ENCODE measurements at regions not wholly inside any gene's neighbourhood (a gene's known extent, or its start where the extent isn't known, plus 50 kb on each side); places are given as distances from the start of the nearest gene placed in this dataset.

DNA sequence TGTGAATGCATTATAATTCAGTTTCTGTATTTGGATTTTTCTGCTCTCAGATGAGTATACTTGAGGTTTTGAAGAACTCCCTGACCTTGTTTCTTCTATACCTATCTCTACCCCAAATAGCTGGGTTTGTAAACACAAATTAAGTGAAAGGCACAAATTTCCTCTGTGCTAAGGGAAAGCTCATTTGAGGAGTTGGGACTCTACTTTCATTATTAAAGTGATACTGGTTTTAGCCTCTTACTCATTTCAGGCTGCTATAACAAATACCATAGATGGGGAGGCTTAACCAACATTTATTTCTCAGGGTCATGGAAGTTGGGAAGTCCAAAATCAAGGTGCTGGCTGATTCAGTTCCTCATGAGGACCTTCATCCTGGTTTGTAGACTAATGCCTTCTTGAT lies 97.2 kb upstream of the ANKH start:
- Histone ChIP-seq H3K4me3 (no peak overlapping the region), H3K9me3 (no peaks in the 10 kb centered on the region), H3K36me3 (no peaks in the 10 kb centered on the region), H3K27me3 (no peaks in the 10 kb centered on the region), H3K27ac (no peak overlapping the region), H3K4me1 (no peaks in the 10 kb centered on the region)
- TF ChIP-seq, protein P1, sequence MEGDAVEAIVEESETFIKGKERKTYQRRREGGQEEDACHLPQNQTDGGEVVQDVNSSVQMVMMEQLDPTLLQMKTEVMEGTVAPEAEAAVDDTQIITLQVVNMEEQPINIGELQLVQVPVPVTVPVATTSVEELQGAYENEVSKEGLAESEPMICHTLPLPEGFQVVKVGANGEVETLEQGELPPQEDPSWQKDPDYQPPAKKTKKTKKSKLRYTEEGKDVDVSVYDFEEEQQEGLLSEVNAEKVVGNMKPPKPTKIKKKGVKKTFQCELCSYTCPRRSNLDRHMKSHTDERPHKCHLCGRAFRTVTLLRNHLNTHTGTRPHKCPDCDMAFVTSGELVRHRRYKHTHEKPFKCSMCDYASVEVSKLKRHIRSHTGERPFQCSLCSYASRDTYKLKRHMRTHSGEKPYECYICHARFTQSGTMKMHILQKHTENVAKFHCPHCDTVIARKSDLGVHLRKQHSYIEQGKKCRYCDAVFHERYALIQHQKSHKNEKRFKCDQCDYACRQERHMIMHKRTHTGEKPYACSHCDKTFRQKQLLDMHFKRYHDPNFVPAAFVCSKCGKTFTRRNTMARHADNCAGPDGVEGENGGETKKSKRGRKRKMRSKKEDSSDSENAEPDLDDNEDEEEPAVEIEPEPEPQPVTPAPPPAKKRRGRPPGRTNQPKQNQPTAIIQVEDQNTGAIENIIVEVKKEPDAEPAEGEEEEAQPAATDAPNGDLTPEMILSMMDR (IDR thresholded peaks at IDR 0.05) = no peak
- intact Hi-C loops (cut with DNase I) = no loop called here
- no peak for ATAC-seq
- no peak for DNase-seq
- no peak for FAIRE-seq

DNA sequence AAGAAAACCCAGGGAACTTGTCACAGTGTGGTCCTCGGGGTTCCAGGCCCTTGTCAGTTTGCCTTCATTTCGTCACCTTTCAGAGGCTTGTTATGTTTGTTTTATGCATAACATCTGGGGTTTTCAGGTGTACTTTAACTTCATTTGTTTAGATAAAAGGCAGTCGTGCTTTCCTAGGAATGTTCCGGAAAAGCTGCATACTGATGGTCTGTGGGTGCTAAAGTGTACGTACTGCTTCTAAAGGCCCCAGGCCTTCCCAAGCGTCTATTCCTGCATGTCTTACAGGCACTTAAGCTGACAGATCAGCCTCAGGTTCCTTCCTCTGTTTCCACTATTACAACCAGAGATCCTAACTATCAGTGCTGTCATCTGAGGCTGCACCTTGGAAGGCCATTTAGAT lies 95.6 kb upstream of the ANKH start:
- Histone ChIP-seq H3K27me3 (no peaks in the 10 kb centered on the region), H3K4me3 (no peak overlapping the region), H3K9me3 (no peaks in the 10 kb centered on the region), H3K27ac (no peak overlapping the region), H3K36me3 (no peaks in the 10 kb centered on the region), H3K4me1 (no peaks in the 10 kb centered on the region)
- 69 to 73% methylated on average over 6 of the region's 6 CpGs for WGBS, 2 donors
- TF ChIP-seq, protein P1 (IDR thresholded peaks at IDR 0.05) = no peak
- intact Hi-C loops (cut with DNase I) = no loop called here
- DNase-seq = no peak
- no peak for ATAC-seq
- no peak for FAIRE-seq

DNA sequence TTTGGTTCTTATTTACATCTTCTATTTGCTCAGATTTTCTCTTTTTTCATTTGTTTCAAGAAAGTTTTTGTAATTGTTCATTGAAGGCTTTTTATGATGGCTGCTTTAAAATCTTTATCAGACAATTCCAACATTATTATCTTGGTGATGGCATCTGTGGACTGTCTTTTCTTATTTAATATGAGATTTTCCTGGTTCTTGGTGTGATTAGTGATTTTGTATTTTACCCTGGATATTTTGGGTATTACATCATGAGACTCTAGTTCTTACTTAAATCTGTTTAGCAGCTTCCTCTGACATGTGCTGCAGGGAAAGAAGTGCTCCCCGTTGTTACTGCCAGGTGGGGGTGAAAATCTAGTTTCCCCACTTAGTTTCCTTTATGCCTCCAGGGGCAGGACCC lies 94.2 kb upstream of the ANKH start:
- H3K4me1 ChIP-seq = no peaks in the 10 kb centered on the region
- TF ChIP-seq, protein P1 (IDR thresholded peaks at IDR 0.05) = no peak
- H3K4me3 ChIP-seq = no peak overlapping the region
- H3K27me3 ChIP-seq = no peaks in the 10 kb centered on the region
- 76 to 94% methylated on average over 1 of the region's 1 CpG for WGBS, 2 donors
- FAIRE-seq (no peak), DNase-seq (no peak), ATAC-seq (no peak)
- H3K9me3 ChIP-seq = no peaks in the 10 kb centered on the region
- intact Hi-C loops (cut with DNase I) = no loop called here
- H3K27ac ChIP-seq = no peak overlapping the region
- H3K36me3 ChIP-seq = no peaks in the 10 kb centered on the region

DNA sequence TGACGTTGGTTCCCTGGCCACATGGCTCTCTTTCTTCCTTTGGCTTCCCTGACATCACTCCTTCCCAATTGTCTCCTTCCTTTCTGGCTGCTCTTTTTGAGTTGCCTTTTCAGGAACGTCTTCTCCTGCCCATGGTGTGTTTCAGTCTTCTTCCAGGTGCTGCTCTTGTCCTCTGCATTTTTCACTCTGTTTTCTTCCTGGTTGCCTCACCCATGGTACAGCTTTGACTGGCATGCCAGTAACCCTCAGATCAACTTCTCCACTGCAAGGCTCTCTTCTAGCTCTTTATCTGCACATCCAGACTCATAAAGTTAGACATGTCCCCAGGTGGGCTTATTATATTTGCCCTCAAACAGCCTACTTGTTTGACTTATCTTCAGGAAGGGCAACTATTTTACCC lies 91.0 kb upstream of the ANKH start:
- TF ChIP-seq, protein P1 (IDR thresholded peaks at IDR 0.05) = no peak
- FAIRE-seq = no peak
- intact Hi-C loops (cut with DNase I) = no loop called here
- Histone ChIP-seq H3K9me3 (no peaks in the 10 kb centered on the region), H3K36me3 (no peaks in the 10 kb centered on the region), H3K4me1 (no peaks in the 10 kb centered on the region), H3K27ac (no peak overlapping the region), H3K4me3 (no peak overlapping the region), H3K27me3 (no peaks in the 10 kb centered on the region)
- ATAC-seq = no peak
- 50 to 69% methylated on average over 2 of the region's 2 CpGs for WGBS, 2 donors
- no peak for DNase-seq

DNA sequence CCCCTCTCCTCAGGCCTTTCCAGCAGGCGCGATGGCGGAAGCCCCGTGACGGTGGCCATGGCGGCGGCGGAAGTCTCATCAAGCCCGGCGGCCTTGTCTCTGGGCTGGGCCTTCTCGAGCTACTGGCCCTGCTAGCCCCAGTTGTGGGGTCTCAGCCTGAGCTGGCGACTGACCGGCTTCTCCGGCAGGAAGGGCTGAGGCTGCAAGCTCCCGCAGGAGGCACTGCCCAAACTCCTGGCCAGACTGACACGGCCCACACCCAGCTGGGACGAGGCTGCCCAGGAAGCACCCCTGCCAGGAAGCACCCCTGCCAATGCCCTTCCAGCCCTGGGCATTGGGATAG lies 88.5 kb upstream of the ANKH start:
- Histone ChIP-seq H3K9me3 (no peaks in the 10 kb centered on the region), H3K27me3 (no peaks in the 10 kb centered on the region), H3K4me1 (no peaks in the 10 kb centered on the region), H3K36me3 (no peaks in the 10 kb centered on the region), H3K4me3 (no peak overlapping the region), H3K27ac (no peak overlapping the region)
- ATAC-seq = no peak
- 92 to 96% methylated on average over 17 of the region's 17 CpGs for WGBS, 2 donors
- intact Hi-C loops (cut with DNase I) = no loop called here
- FAIRE-seq = no peak
- peak in 2 of 6 donors; percentile 13 to 56 for DNase-seq
- TF ChIP-seq, protein P1 (IDR thresholded peaks at IDR 0.05) = no peak
